ENCODE measurements at regions not wholly inside any gene's neighbourhood (a gene's known extent, or its start where the extent isn't known, plus 50 kb on each side); places are given as distances from the start of the nearest gene placed in this dataset.

GRCh38 chr18:72375618-72376017 lies 168.5 kb downstream of the CBLN2 start:
- no peak for TF ChIP-seq EZH2phosphoT487 (IDR thresholded peaks at IDR 0.05; ENCODE audit: low read length)
- no peak for TF ChIP-seq CTCF (IDR thresholded peaks at IDR 0.05; ENCODE audit: low read length)
- TF ChIP-seq EZH2 (optimal IDR thresholded peaks at IDR 0.05; ENCODE audit: low read depth, low read length): no peak
- DNase-seq: no peak
- no peaks in the 10 kb centered on the region for H3K27me3 ChIP-seq (replicated peaks; ENCODE audit: insufficient read depth, low read length)
- no peak overlapping the region for H3K27ac ChIP-seq (ENCODE audit: low read length)
- no peaks in the 10 kb centered on the region for H3K9me3 ChIP-seq (replicated peaks; ENCODE audit: insufficient read depth, low read length)
- H3K4me3 ChIP-seq (ENCODE audit: low read length): no peak overlapping the region
- H3K36me3 ChIP-seq (replicated peaks; ENCODE audit: insufficient read depth, low read length): no peaks in the 10 kb centered on the region
- H4K20me1 ChIP-seq (ENCODE audit: insufficient read depth, low read length): no peaks in the 10 kb centered on the region
- H3K4me1 ChIP-seq (ENCODE audit: low read length): no peaks in the 10 kb centered on the region
- H3K79me2 ChIP-seq (ENCODE audit: low read length): no peaks in the 10 kb centered on the region
- H3K9me2 ChIP-seq (replicated peaks; ENCODE audit: insufficient read depth, low read length): no peaks in the 10 kb centered on the region
- no peak overlapping the region for H2AFZ ChIP-seq (ENCODE audit: low read length)
- H3F3A ChIP-seq (ENCODE audit: insufficient read depth, low read length): no peaks in the 10 kb centered on the region
- H3K4me2 ChIP-seq (ENCODE audit: low read depth, low read length): no peak overlapping the region
- H3K9ac ChIP-seq (ENCODE audit: low read length): no peak overlapping the region

- no peak overlapping the region for H3K27ac ChIP-seq (ENCODE audit: low read length)
- H2AFZ ChIP-seq (ENCODE audit: low read length): no peak overlapping the region
- no peaks in the 10 kb centered on the region for H3K9me3 ChIP-seq (replicated peaks; ENCODE audit: insufficient read depth, low read length)
- no peaks in the 10 kb centered on the region for H3K27me3 ChIP-seq (replicated peaks; ENCODE audit: insufficient read depth, low read length)
- no peak for DNase-seq
- no peak overlapping the region for H3K4me2 ChIP-seq (ENCODE audit: low read depth, low read length)
- H3F3A ChIP-seq (ENCODE audit: insufficient read depth, low read length): no peaks in the 10 kb centered on the region
- no peaks in the 10 kb centered on the region for H3K4me1 ChIP-seq (ENCODE audit: low read length)
- H3K4me3 ChIP-seq (ENCODE audit: low read length): no peak overlapping the region
- no peak overlapping the region for H3K9ac ChIP-seq (ENCODE audit: low read length)
- TF ChIP-seq EZH2phosphoT487 (IDR thresholded peaks at IDR 0.05; ENCODE audit: low read length) (no peak), EZH2 (optimal IDR thresholded peaks at IDR 0.05; ENCODE audit: low read depth, low read length) (no peak), CTCF (IDR thresholded peaks at IDR 0.05; ENCODE audit: low read length) (no peak)
- no peaks in the 10 kb centered on the region for H3K36me3 ChIP-seq (replicated peaks; ENCODE audit: insufficient read depth, low read length)
- no peaks in the 10 kb centered on the region for H3K79me2 ChIP-seq (ENCODE audit: low read length)
- H4K20me1 ChIP-seq (ENCODE audit: insufficient read depth, low read length): no peaks in the 10 kb centered on the region
- H3K9me2 ChIP-seq (replicated peaks; ENCODE audit: insufficient read depth, low read length): no peaks in the 10 kb centered on the region
These were observed 172.1 kb downstream of the CBLN2 start for GRCh38 chr18:72372076-72372475.

- no peaks in the 10 kb centered on the region for H3F3A ChIP-seq (ENCODE audit: insufficient read depth, low read length)
- no peaks in the 10 kb centered on the region for H3K79me2 ChIP-seq (ENCODE audit: low read length)
- H3K9me3 ChIP-seq (replicated peaks; ENCODE audit: insufficient read depth, low read length): no peaks in the 10 kb centered on the region
- no peak for TF ChIP-seq EZH2phosphoT487 (IDR thresholded peaks at IDR 0.05; ENCODE audit: low read length)
- TF ChIP-seq EZH2 (optimal IDR thresholded peaks at IDR 0.05; ENCODE audit: low read depth, low read length): no peak
- no peak for TF ChIP-seq CTCF (IDR thresholded peaks at IDR 0.05; ENCODE audit: low read length)
- H3K27me3 ChIP-seq (replicated peaks; ENCODE audit: insufficient read depth, low read length): no peaks in the 10 kb centered on the region
- H3K27ac ChIP-seq (ENCODE audit: low read length): no peak overlapping the region
- no peaks in the 10 kb centered on the region for H3K36me3 ChIP-seq (replicated peaks; ENCODE audit: insufficient read depth, low read length)
- no peak overlapping the region for H3K9ac ChIP-seq (ENCODE audit: low read length)
- no peaks in the 10 kb centered on the region for H4K20me1 ChIP-seq (ENCODE audit: insufficient read depth, low read length)
- no peaks in the 10 kb centered on the region for H3K9me2 ChIP-seq (replicated peaks; ENCODE audit: insufficient read depth, low read length)
- no peak for DNase-seq
- no peak overlapping the region for H3K4me3 ChIP-seq (ENCODE audit: low read length)
- no peak overlapping the region for H2AFZ ChIP-seq (ENCODE audit: low read length)
- H3K4me2 ChIP-seq (ENCODE audit: low read depth, low read length): no peak overlapping the region
- no peaks in the 10 kb centered on the region for H3K4me1 ChIP-seq (ENCODE audit: low read length)
These were observed 175.8 kb downstream of the CBLN2 start for GRCh38 chr18:72368308-72368707.
